Thoracic aorta (tissue), 2 donors: ENCODE measurements at regions not wholly inside any gene's neighbourhood (a gene's known extent, or its start where the extent isn't known, plus 50 kb on each side); places are given as distances from the start of the nearest gene placed in this dataset.

ENCODE experiments used
- ATAC-seq: fragments of 150-250 bp; one replicate; pipeline ENCODE4 v1.8.0; 2017; ENCODE audit warnings: low read depth; ENCODE audit not compliant: insufficient number of reproducible peaks, low FRiP score
- DNase-seq: peaks from one replicate; pipeline ENCODE4 v3.0.0-alpha.2; 2020; ENCODE audit warnings: low spot score
- H3K27ac ChIP-seq, 2 donors: fragments of 200-600 bp; sonication (generic); 1 replicate in 1 of 2; 2 replicates in 1 of 2; pipeline ENCODE4 v1.5.1; 2016; ENCODE audit warnings: mild to moderate bottlenecking in 2 of 2, moderate library complexity in 2 of 2
- H3K27me3 ChIP-seq: fragments of 200-600 bp; sonication (generic); replicated peaks from 2 replicates; pipeline ENCODE4 v1.6.0; 2016; ENCODE audit warnings: mild to moderate bottlenecking; ENCODE audit not compliant: insufficient read depth
- H3K36me3 ChIP-seq: fragments of 200-600 bp; sonication (generic); one replicate; pipeline ENCODE4 v1.5.1; 2016
- H3K4me1 ChIP-seq, 2 donors: fragments of 200-600 bp; sonication (generic); 1 replicate in 1 of 2; 2 replicates in 1 of 2; pipeline versions ENCODE4 v1.5.1 to v1.6.0; 2016; ENCODE audit warnings: low read depth in 2 of 2, mild to moderate bottlenecking in 1 of 2; ENCODE audit not compliant: control insufficient read depth in 1 of 2
- H3K4me3 ChIP-seq: fragments of 200-600 bp; sonication (generic); 2 replicates; pipeline ENCODE4 v1.5.1; 2016; ENCODE audit warnings: mild to moderate bottlenecking
- H3K9me3 ChIP-seq: fragments of 200-600 bp; sonication (generic); 2 replicates; pipeline ENCODE4 v1.5.1; 2016
- TF ChIP-seq, protein P1 (sequence below): fragments of 200-600 bp; sonication (generic); IDR thresholded peaks from one replicate; pipeline ENCODE4 v1.5.1; 2019; ENCODE audit warnings: antibody characterized with exemption

- no peaks in the 10 kb centered on the region for H3K9me3 ChIP-seq
- TF ChIP-seq, protein P1, sequence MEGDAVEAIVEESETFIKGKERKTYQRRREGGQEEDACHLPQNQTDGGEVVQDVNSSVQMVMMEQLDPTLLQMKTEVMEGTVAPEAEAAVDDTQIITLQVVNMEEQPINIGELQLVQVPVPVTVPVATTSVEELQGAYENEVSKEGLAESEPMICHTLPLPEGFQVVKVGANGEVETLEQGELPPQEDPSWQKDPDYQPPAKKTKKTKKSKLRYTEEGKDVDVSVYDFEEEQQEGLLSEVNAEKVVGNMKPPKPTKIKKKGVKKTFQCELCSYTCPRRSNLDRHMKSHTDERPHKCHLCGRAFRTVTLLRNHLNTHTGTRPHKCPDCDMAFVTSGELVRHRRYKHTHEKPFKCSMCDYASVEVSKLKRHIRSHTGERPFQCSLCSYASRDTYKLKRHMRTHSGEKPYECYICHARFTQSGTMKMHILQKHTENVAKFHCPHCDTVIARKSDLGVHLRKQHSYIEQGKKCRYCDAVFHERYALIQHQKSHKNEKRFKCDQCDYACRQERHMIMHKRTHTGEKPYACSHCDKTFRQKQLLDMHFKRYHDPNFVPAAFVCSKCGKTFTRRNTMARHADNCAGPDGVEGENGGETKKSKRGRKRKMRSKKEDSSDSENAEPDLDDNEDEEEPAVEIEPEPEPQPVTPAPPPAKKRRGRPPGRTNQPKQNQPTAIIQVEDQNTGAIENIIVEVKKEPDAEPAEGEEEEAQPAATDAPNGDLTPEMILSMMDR: no peak
- H3K4me1 ChIP-seq: no peaks in the 10 kb centered on the region
- no peak overlapping the region for H3K4me3 ChIP-seq
- no peaks in the 10 kb centered on the region for H3K36me3 ChIP-seq
- H3K27me3 ChIP-seq: no peaks in the 10 kb centered on the region
- DNase-seq (no peak), ATAC-seq (no peak)
- H3K27ac ChIP-seq: no peak overlapping the region
These were observed 352.7 kb downstream of the ARL6IP6 start for GRCh38 chr2:153071090-153071489.

DNA sequence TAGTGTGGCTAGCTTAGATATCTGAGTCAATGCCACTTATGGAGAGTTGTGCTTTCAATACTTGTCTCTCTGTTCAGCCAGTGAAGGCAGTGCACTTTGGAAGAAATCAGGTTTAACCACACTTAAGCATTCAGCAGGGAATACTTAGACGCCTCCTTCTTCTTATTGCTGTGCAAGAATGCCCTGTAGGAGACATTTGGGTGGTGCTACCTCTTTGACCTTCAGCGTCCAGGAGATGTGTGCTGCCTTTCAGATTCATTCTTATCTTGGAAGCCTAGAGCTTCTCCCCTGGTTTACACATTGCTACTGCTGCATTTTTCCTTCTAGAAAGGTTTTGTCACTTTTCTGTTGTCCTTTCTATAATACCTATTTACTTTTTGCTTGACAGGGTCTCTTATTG is 350.5 kb downstream of the ARL6IP6 start:
- DNase-seq: no peak
- no peak overlapping the region for H3K27ac ChIP-seq
- no peak for ATAC-seq
- H3K9me3 ChIP-seq: no peaks in the 10 kb centered on the region
- H3K36me3 ChIP-seq: no peaks in the 10 kb centered on the region
- no peak overlapping the region for H3K4me3 ChIP-seq
- TF ChIP-seq, protein P1: no peak
- no peaks in the 10 kb centered on the region for H3K27me3 ChIP-seq
- no peaks in the 10 kb centered on the region for H3K4me1 ChIP-seq

- ATAC-seq (no peak), DNase-seq (no peak)
- no peaks in the 10 kb centered on the region for H3K27me3 ChIP-seq
- TF ChIP-seq, protein P1: no peak
- no peaks in the 10 kb centered on the region for H3K36me3 ChIP-seq
- no peaks in the 10 kb centered on the region for H3K4me1 ChIP-seq
- no peak overlapping the region for H3K4me3 ChIP-seq
- no peak overlapping the region for H3K27ac ChIP-seq
- H3K9me3 ChIP-seq: no peaks in the 10 kb centered on the region
These were observed 349.6 kb downstream of the ARL6IP6 start for GRCh38 chr2:153068052-153068451.

- Histone ChIP-seq H3K27ac (no peak overlapping the region), H3K27me3 (no peaks in the 10 kb centered on the region), H3K36me3 (no peaks in the 10 kb centered on the region), H3K4me3 (no peak overlapping the region), H3K9me3 (no peaks in the 10 kb centered on the region), H3K4me1 (no peaks in the 10 kb centered on the region)
- no peak for DNase-seq
- TF ChIP-seq, protein P1: no peak
- no peak for ATAC-seq
These were observed 341.1 kb downstream of the ARL6IP6 start for GRCh38 chr2:153059338-153060052.

DNA sequence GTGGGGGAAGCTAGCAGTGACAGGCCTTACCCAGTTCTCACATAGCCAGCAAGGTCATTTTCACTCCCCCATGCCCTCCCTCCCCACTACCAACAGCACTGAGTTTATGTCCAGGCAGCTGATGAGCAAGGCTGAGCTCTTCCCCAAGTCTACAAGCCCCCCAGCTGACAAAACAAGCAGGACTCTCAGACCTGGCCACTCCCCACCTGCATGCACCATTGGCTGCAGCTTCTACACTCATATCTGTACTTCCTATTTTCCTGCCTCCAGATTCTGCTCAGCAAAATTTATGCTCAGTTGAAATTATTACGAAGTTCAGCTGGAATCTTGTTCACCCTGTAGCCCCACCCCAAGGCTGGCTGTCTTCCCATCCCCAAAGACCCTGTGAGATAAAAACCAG is 339.3 kb downstream of the ARL6IP6 start:
- Histone ChIP-seq H3K4me3 (no peak overlapping the region), H3K9me3 (no peaks in the 10 kb centered on the region), H3K36me3 (no peaks in the 10 kb centered on the region), H3K27ac (no peak overlapping the region), H3K27me3 (no peaks in the 10 kb centered on the region), H3K4me1 (no peaks in the 10 kb centered on the region)
- TF ChIP-seq, protein P1: no peak
- ATAC-seq (no peak), DNase-seq (no peak)
